Gastrocnemius medialis (tissue), 4 donors: ENCODE measurements at regions not wholly inside any gene's neighbourhood (a gene's known extent, or its start where the extent isn't known, plus 50 kb on each side); places are given as distances from the start of the nearest gene placed in this dataset.

Experiments
- ATAC-seq, 2 donors: fragments of 150-250 bp; one replicate each; pipeline ENCODE4 v1.9.1; 2016
- DNase-seq, 2 donors: peaks; one replicate each; pipeline ENCODE4 v3.0.0-alpha.2; 2019
- H3K27ac ChIP-seq, 4 donors: fragments of 200-600 bp; sonication (generic); 1 replicate in 1 of 4; 2 replicates in 3 of 4; pipeline ENCODE4 v1.5.1; 2016 to 2018; ENCODE audit warnings: mild to moderate bottlenecking in 2 of 4, moderate library complexity in 1 of 4
- H3K27me3 ChIP-seq, 3 donors: fragments of 200-600 bp; sonication (generic) in 2 of 3; 1 replicate in 1 of 3; 2 replicates in 2 of 3; pipeline versions ENCODE4 v1.5.1 to v1.6.0; 2016 to 2019; ENCODE audit warnings: mild to moderate bottlenecking in 1 of 3, moderate library complexity in 1 of 3
- H3K36me3 ChIP-seq, 2 donors: fragments of 200-600 bp; sonication (generic) in 1 of 2; one replicate each; pipeline ENCODE4 v1.5.1; 2017 to 2018
- H3K4me1 ChIP-seq, 2 donors: fragments of 200-600 bp; sonication (generic) in 1 of 2; one replicate each; pipeline ENCODE4 v1.5.1; 2016 to 2017; ENCODE audit warnings: mild to moderate bottlenecking in 2 of 2
- H3K4me3 ChIP-seq, 4 donors: fragments of 200-600 bp; sonication (generic) in 3 of 4; 1 replicate in 1 of 4; 2 replicates in 3 of 4; pipeline ENCODE4 v1.5.1; 2016 to 2019; ENCODE audit warnings: mild to moderate bottlenecking in 2 of 4
- H3K9me3 ChIP-seq, 3 donors: fragments of 200-600 bp; sonication (generic) in 2 of 3; 1 replicate in 1 of 3; 2 replicates in 2 of 3; pipeline ENCODE4 v1.5.1; 2016 to 2019
- CTCF ChIP-seq, 5 experiments: fragments of 450-650 bp in 3 of 5; fragments of 200-600 bp in 2 of 5; sonication (generic) in 2 of 5; IDR thresholded peaks in 4 of 5; conservative IDR thresholded peaks in 1 of 5; 1 replicate in 4 of 5; 2 replicates in 1 of 5; pipeline ENCODE4 v1.5.1; 2016 to 2019; ENCODE audit warnings: antibody characterized with exemption in 5 of 5, mild to moderate bottlenecking in 3 of 5, moderate library complexity in 3 of 5
- POLR2A ChIP-seq, 2 donors: fragments of 450-650 bp; IDR thresholded peaks; one replicate each; pipeline ENCODE4 v1.6.1; 2017; ENCODE audit warnings: antibody characterized with exemption in 2 of 2, mild to moderate bottlenecking in 2 of 2, moderate library complexity in 2 of 2
- in situ Hi-C, 4 donors: fragments of 200-750 bp; cut with MboI; loops; one replicate each; pipeline versions ENCODE4 v1.15.0 to v1.8.0; 2017; ENCODE audit warnings: low sequenced_read_pairs in 4 of 4
- intact Hi-C: fragments of 100-400 bp; cut with DNase I; formaldehyde crosslinking; loops from one replicate; pipeline ENCODE4 v1.15.1; 2023; ENCODE audit warnings: low total_unique reads

GRCh38 chrX:18026166-18026565, 165.1 kb upstream of the RAI2 start:
- TF ChIP-seq CTCF (IDR thresholded peaks at IDR 0.05 in 4 of 5, conservative IDR thresholded peaks at IDR 0.05 in 1 of 5), result no peak
- no peak for TF ChIP-seq POLR2A (IDR thresholded peaks at IDR 0.05)
- Histone ChIP-seq H3K36me3 (no peaks in the 10 kb centered on the region), H3K27ac (no peak overlapping the region), H3K4me3 (no peak overlapping the region), H3K9me3 (no peaks in the 10 kb centered on the region), H3K27me3 (no peaks in the 10 kb centered on the region), H3K4me1 (no peaks in the 10 kb centered on the region)
- in situ Hi-C loops, result no loop called here
- DNase-seq (no peak), ATAC-seq (no peak)
- intact Hi-C loops, result no loop called here

GRCh38 chrX:18017411-18017810, 156.3 kb upstream of the RAI2 start:
- no peak for TF ChIP-seq CTCF (IDR thresholded peaks at IDR 0.05 in 4 of 5, conservative IDR thresholded peaks at IDR 0.05 in 1 of 5)
- no peak for TF ChIP-seq POLR2A (IDR thresholded peaks at IDR 0.05)
- ATAC-seq (no peak), DNase-seq (no peak)
- intact Hi-C loops (no loop called here), in situ Hi-C loops (no loop called here)
- Histone ChIP-seq H3K36me3 (no peaks in the 10 kb centered on the region), H3K9me3 (no peaks in the 10 kb centered on the region), H3K27ac (no peak overlapping the region), H3K4me3 (no peak overlapping the region), H3K4me1 (no peaks in the 10 kb centered on the region), H3K27me3 (no peaks in the 10 kb centered on the region)

- H3K4me3 ChIP-seq, result no peak overlapping the region
- no peak overlapping the region for H3K27ac ChIP-seq
- no peaks in the 10 kb centered on the region for H3K36me3 ChIP-seq
- H3K27me3 ChIP-seq, result no peaks in the 10 kb centered on the region
- H3K4me1 ChIP-seq, result no peaks in the 10 kb centered on the region
- no peak for DNase-seq
- ATAC-seq, result no peak
- TF ChIP-seq CTCF (IDR thresholded peaks at IDR 0.05 in 4 of 5, conservative IDR thresholded peaks at IDR 0.05 in 1 of 5) (no peak), POLR2A (IDR thresholded peaks at IDR 0.05) (no peak)
- intact Hi-C loops, result no loop called here
- in situ Hi-C loops, result no loop called here
- no peaks in the 10 kb centered on the region for H3K9me3 ChIP-seq
Observed at GRCh38 chrX:18016941-18017340, 155.8 kb upstream of the RAI2 start.

- no peak overlapping the region for H3K27ac ChIP-seq
- no peak overlapping the region for H3K4me3 ChIP-seq
- no peak for TF ChIP-seq CTCF (IDR thresholded peaks at IDR 0.05 in 4 of 5, conservative IDR thresholded peaks at IDR 0.05 in 1 of 5)
- no peak for TF ChIP-seq POLR2A (IDR thresholded peaks at IDR 0.05)
- in situ Hi-C loops (no loop called here), intact Hi-C loops (no loop called here)
- ATAC-seq (no peak), DNase-seq (no peak)
- no peaks in the 10 kb centered on the region for H3K4me1 ChIP-seq
- no peaks in the 10 kb centered on the region for H3K36me3 ChIP-seq
- H3K27me3 ChIP-seq, result no peaks in the 10 kb centered on the region
- H3K9me3 ChIP-seq, result no peaks in the 10 kb centered on the region
Observed at GRCh38 chrX:18010253-18010652, 149.2 kb upstream of the RAI2 start.

GRCh38 chrX:18003876-18004275, 142.8 kb upstream of the RAI2 start:
- in situ Hi-C loops (no loop called here), intact Hi-C loops (no loop called here)
- Histone ChIP-seq H3K36me3 (no peaks in the 10 kb centered on the region), H3K27ac (no peak overlapping the region), H3K27me3 (no peaks in the 10 kb centered on the region), H3K9me3 (no peaks in the 10 kb centered on the region), H3K4me3 (no peak overlapping the region), H3K4me1 (no peaks in the 10 kb centered on the region)
- DNase-seq (no peak), ATAC-seq (no peak)
- TF ChIP-seq POLR2A (IDR thresholded peaks at IDR 0.05), result no peak
- no peak for TF ChIP-seq CTCF (IDR thresholded peaks at IDR 0.05 in 4 of 5, conservative IDR thresholded peaks at IDR 0.05 in 1 of 5)
